T-cell (primary cell): ENCODE measurements at regions not wholly inside any gene's neighbourhood (a gene's known extent, or its start where the extent isn't known, plus 50 kb on each side); places are given as distances from the start of the nearest gene placed in this dataset.

ENCODE experiments used
- ATAC-seq, 4 experiments: fragments of 200-7000 bp in 3 of 4; fragments of 150-1000 bp in 1 of 4; cut with Tn5 transposase; replicated peaks in 1 of 4; 1 replicate in 3 of 4; 2 replicates in 1 of 4; pipeline ENCODE4 v1.10.0; 2021; ENCODE audit warnings: moderate library complexity in 3 of 4, mild to moderate bottlenecking in 2 of 4, moderate number of reproducible peaks in 1 of 4
- CTCF ChIA-PET, 2 donors: fragments of 300-600 bp; sonication (Branson Sonifier 250); formaldehyde crosslinking; loops; one replicate each; lab custom pipeline; 2022; ENCODE audit warnings: antibody characterized with exemption in 2 of 2; lab: Charles Lee
- POLR2A ChIA-PET, 2 donors: fragments of 300-600 bp; sonication (Branson Sonifier 250); formaldehyde crosslinking; loops; one replicate each; lab custom pipeline; 2022; ENCODE audit warnings: antibody characterized with exemption in 2 of 2; lab: Charles Lee
- DNase-seq, 35 experiments: peaks; one replicate each; pipeline versions ENCODE4 v3.0.0 to v3.0.0-alpha.2; 2013 to 2023
- H3K27ac ChIP-seq: one replicate; pipeline ENCODE4 v1.5.1; 2013; ENCODE audit warnings: low read length
- H3K27me3 ChIP-seq, 2 experiments: replicated peaks in 1 of 2; 1 replicate in 1 of 2; 2 replicates in 1 of 2; pipeline versions ENCODE4 v1.6.1 to v1.7.0; 2013; ENCODE audit warnings: low read length in 1 of 2, mixed read lengths in 1 of 2; ENCODE audit not compliant: control insufficient read depth in 2 of 2, insufficient read depth in 2 of 2; ENCODE audit errors: extremely low read depth in 1 of 2
- H3K36me3 ChIP-seq, 2 donors: 1 replicate in 1 of 2; 2 replicates in 1 of 2; pipeline versions ENCODE4 v1.6.1 to v1.7.0; 2013; ENCODE audit warnings: low read length in 1 of 2; ENCODE audit not compliant: control insufficient read depth in 2 of 2, insufficient read depth in 1 of 2; ENCODE audit errors: extremely low read depth in 1 of 2
- H3K4me1 ChIP-seq, 2 experiments: 1 replicate in 1 of 2; 2 replicates in 1 of 2; pipeline versions ENCODE4 v1.6.1 to v1.7.0; 2013; ENCODE audit warnings: low read length in 2 of 2, mixed read lengths in 1 of 2; ENCODE audit not compliant: insufficient read depth in 2 of 2, control insufficient read depth in 1 of 2; ENCODE audit errors: extremely low read depth in 1 of 2
- H3K4me3 ChIP-seq, 2 donors: 1 replicate in 1 of 2; 2 replicates in 1 of 2; pipeline versions ENCODE4 v1.5.1 to v1.7.0; 2013; ENCODE audit warnings: mild to moderate bottlenecking in 2 of 2, low read length in 1 of 2, moderate library complexity in 1 of 2; ENCODE audit not compliant: control insufficient read depth in 1 of 2; ENCODE audit errors: extremely low read depth in 1 of 2
- H3K9me3 ChIP-seq: 2 replicates; pipeline ENCODE4 v1.7.0; 2013
- H3K27ac Mint-ChIP-seq, 2 donors: one replicate each; pipeline ENCODE4 v1.8.0; 2020 to 2021; ENCODE audit warnings: mild to moderate bottlenecking in 2 of 2, mixed read lengths in 2 of 2
- H3K27me3 Mint-ChIP-seq, 2 donors: one replicate each; pipeline ENCODE4 v1.8.0; 2021 to 2022; ENCODE audit warnings: mixed read lengths in 2 of 2
- H3K36me3 Mint-ChIP-seq: one replicate; pipeline ENCODE4 v1.8.0; 2021; ENCODE audit warnings: mixed read lengths
- H3K4me1 Mint-ChIP-seq, 3 donors: one replicate each; pipeline ENCODE4 v1.8.0; 2020 to 2022; ENCODE audit warnings: mixed read lengths in 3 of 3, mild to moderate bottlenecking in 1 of 3
- H3K4me3 Mint-ChIP-seq, 3 donors: one replicate each; pipeline ENCODE4 v1.8.0; 2020 to 2022; ENCODE audit warnings: mild to moderate bottlenecking in 3 of 3, mixed read lengths in 3 of 3, moderate library complexity in 3 of 3
- H3K9me3 Mint-ChIP-seq, 3 donors: one replicate each; pipeline ENCODE4 v1.8.0; 2020 to 2022; ENCODE audit warnings: mixed read lengths in 3 of 3
- WGBS: methylation state at CpG from one replicate; pipeline ENCODE4 v1.1.5; 2013; ENCODE audit warnings: missing lambda C conversion rate; ENCODE audit not compliant: insufficient coverage; 5-methylcytosine and 5-hydroxymethylcytosine counted together

DNA sequence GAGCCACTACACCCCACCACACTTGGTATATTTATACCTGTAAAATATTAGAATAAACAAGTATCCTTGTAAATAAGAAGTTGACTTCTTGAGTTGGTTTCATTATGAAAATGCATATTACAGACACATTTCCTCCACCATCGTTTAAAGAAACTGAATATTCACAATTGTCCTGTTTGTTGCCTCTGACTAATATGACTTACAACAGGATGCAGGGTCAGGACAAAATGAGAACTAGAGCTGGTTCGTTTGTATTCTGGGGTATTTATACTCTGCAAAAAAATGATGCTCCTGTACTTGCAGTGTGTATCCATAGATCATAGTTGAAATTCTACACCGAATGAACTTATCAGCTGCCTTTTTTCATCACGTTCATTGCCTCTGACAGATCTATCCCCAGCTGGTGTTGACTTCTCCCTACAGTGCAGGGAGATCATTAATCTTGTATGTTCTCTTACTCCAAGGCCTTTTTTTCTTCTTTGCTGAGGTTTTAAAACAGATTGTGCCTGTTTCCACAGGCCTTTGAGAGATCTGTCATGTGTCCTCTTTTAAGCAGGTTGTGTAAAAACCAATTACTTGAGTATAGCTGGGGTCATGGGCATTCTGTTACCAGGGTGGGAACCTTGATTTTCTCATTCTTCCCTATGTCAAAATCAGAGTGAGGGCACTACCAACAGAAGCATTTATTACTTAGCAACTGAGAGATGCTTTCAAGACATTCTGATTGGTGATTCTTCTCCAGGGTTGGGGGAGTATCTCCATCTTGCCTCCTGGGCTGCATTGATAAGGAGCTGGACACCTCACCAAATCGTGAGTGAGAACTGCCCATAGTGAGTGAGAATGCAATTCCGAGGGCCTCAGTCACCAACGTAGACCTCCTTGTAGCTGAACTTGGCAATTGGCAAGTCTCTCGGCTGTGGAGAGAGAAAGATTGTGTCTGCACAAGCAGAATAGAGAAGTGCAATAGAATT, 78.8 kb upstream of the CD83 start:
- peaks cover 28 to 35% of the 10 kb centered on the region in 2 donors for H3K27me3 Mint-ChIP-seq
- Histone ChIP-seq H3K9me3 (no peaks in the 10 kb centered on the region), H3K4me1 (no peaks in the 10 kb centered on the region), H3K27me3 (peaks cover 0 to 20% of the 10 kb centered on the region in 2 experiments), H3K27ac (no peak overlapping the region), H3K36me3 (no peaks in the 10 kb centered on the region), H3K4me3 (no peak overlapping the region)
- H3K4me3 Mint-ChIP-seq: no peak overlapping the region
- ChIA-PET POLR2A (no interaction called here), CTCF (interaction anchor here (0.6 to 2.5 kb wide), 2 partner anchors 8 to 9 kb away, joined by 6 to 8 read pairs; no protein-coding TSS in a partner anchor)
- DNase-seq: no peak
- no peaks in the 10 kb centered on the region for H3K9me3 Mint-ChIP-seq
- no peak for ATAC-seq
- H3K4me1 Mint-ChIP-seq: no peaks in the 10 kb centered on the region
- no peak overlapping the region for H3K27ac Mint-ChIP-seq
- H3K36me3 Mint-ChIP-seq: no peaks in the 10 kb centered on the region
- 76% methylated on average over 3 of the region's 8 CpGs for WGBS

DNA sequence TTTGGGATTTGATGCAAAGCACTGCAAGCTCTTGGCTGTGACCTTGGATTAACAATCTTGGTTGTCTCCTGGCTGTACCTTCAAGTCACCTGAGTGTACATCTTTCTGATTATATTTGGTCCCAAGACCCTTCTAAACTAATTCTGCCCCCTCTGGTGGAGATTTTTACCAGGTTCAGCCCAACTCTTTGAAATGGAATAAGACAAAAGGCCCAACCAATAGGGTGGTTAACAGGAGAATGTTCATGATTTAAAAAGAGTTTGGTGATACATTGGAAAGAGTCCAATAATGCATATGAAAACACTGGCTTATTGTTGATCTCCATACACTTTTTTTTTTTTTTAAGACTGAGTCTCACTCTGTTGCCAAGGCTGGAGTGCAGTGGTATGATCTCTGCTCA, 77.5 kb upstream of the CD83 start:
- Histone ChIP-seq H3K27ac (no peak overlapping the region), H3K4me3 (no peak overlapping the region), H3K36me3 (no peaks in the 10 kb centered on the region), H3K4me1 (no peaks in the 10 kb centered on the region), H3K27me3 (peaks cover 0 to 13% of the 10 kb centered on the region in 2 experiments), H3K9me3 (no peaks in the 10 kb centered on the region)
- Mint-ChIP-seq H3K4me3 (no peak overlapping the region), H3K27me3 (peaks cover 23 to 26% of the 10 kb centered on the region in 2 donors), H3K9me3 (no peaks in the 10 kb centered on the region), H3K4me1 (no peaks in the 10 kb centered on the region), H3K36me3 (no peaks in the 10 kb centered on the region), H3K27ac (no peak overlapping the region)
- DNase-seq (no peak), ATAC-seq (no peak)
- ChIA-PET CTCF (no interaction called here), POLR2A (no interaction called here)

DNA sequence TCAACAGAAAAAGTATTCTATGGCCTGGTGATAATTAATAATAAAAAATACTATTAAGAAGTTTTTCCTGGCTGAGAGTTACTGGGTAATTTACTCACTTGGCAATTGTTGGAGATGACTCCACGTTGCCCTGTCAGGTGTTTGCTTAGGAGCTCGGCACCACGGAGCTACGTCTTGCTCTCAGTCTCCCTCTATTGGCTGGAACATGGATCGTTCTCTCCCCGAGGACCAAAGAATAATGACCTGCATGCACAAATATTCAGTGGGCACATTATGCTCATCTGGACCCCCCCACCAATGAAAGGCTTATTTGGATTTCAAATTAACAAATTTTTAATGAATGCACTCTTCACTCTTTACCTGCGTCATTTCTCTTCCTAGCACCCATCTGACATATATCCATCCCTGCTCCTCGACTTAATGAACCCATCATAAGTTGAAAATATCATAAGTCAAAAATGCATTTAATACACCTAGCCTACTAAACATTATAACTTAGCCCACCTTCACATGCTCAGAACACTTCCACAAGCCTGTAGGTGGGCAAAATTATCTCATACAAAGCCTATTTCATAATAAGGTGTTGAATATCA, 71.0 kb upstream of the CD83 start:
- H3K4me1 Mint-ChIP-seq: no peaks in the 10 kb centered on the region
- DNase-seq (peak in 26 of 35 experiments; percentile 4 to 70 (median 19)), ATAC-seq (peak; percentile 40 to 72 (median 64))
- no peak overlapping the region for H3K27ac Mint-ChIP-seq
- no peaks in the 10 kb centered on the region for H3K9me3 Mint-ChIP-seq
- no peak overlapping the region for H3K4me3 Mint-ChIP-seq
- H3K4me1 ChIP-seq: no peaks in the 10 kb centered on the region
- CTCF ChIA-PET: interaction anchor here (0.5 to 1.9 kb wide), 19 partner anchors 9 to 1374 kb away, joined by 3 to 12 read pairs (median 4); partner anchors contain the start of genes CD83 (in 1 of the 2) and MCUR1 (in 1 of the 2)
- H3K4me3 ChIP-seq: no peak overlapping the region
- peaks cover 0 to 19% of the 10 kb centered on the region in 2 experiments for H3K27me3 ChIP-seq
- H3K27me3 Mint-ChIP-seq: peaks cover 26 to 37% of the 10 kb centered on the region in 2 donors
- H3K36me3 Mint-ChIP-seq: no peaks in the 10 kb centered on the region
- H3K9me3 ChIP-seq: no peaks in the 10 kb centered on the region
- H3K36me3 ChIP-seq: no peaks in the 10 kb centered on the region
- WGBS: 20% methylated on average over 8 of the region's 8 CpGs
- no peak overlapping the region for H3K27ac ChIP-seq
- POLR2A ChIA-PET: no interaction called here

DNA sequence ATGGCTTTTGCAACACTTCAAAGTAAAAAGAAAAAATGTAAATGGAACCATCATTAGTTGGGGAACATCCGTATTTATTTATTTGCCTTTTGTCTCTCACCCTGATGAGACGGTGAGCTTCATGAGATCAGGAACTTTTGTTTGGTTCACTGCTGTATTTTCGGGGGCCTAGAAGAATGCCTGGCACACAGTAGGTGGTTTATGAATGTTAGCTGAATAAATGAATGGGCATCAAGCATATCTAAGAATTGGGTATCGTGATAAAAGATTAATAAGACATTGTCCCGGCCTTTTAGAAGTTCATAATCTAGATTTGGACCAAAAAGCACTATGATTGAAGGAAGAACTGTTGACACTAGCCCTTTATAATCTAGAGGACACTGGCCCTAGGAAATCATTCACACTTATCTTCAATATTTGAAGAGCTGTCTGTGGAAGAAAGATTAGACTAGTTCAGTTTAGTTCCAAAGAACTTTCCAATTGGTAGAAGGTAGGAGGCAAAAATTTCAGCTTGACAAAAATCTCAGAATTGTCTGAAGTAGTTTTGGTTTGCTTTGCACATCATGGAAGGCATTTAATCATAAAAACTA, 70.3 kb upstream of the CD83 start:
- POLR2A ChIA-PET: no interaction called here

DNA sequence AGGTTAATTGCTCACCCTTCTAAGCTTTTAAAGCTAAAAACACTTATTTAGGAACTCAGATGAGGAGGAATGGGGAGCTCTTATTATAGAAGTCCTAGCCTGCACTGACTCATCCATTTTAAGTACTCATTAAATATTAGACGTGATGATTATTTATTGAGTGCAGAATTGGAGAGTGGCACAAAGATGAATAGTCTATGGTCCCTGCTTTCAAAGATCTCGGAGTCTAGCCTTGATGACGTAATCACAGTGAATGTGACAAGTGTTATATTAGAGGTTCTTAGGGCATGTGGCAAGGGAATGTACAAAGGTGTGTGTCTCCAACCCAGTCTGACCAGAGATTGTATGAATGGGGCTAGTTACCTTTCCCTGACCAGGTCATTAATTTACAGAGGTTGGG, 68.7 kb upstream of the CD83 start:
- no peak overlapping the region for H3K4me3 Mint-ChIP-seq
- H3K36me3 Mint-ChIP-seq: no peaks in the 10 kb centered on the region
- DNase-seq (no peak), ATAC-seq (no peak)
- CTCF ChIA-PET: interaction anchor here (0.9 to 1.1 kb wide), 3 partner anchors 18 to 28 kb away, joined by 3 to 4 read pairs (median 4); no protein-coding TSS in a partner anchor
- 64% methylated on average over 2 of the region's 3 CpGs for WGBS
- H3K27ac Mint-ChIP-seq: no peak overlapping the region
- Histone ChIP-seq H3K9me3 (no peaks in the 10 kb centered on the region), H3K27me3 (peaks cover 0 to 16% of the 10 kb centered on the region in 2 experiments), H3K27ac (no peak overlapping the region), H3K36me3 (no peaks in the 10 kb centered on the region), H3K4me3 (no peak overlapping the region), H3K4me1 (no peaks in the 10 kb centered on the region)
- no peaks in the 10 kb centered on the region for H3K9me3 Mint-ChIP-seq
- H3K27me3 Mint-ChIP-seq: peaks cover 14 to 25% of the 10 kb centered on the region in 2 donors
- POLR2A ChIA-PET: no interaction called here
- no peaks in the 10 kb centered on the region for H3K4me1 Mint-ChIP-seq

More for the DNA sequence above, 70.3 kb upstream of the CD83 start:
- Mint-ChIP-seq H3K4me3 (no peak overlapping the region), H3K36me3 (no peaks in the 10 kb centered on the region), H3K27me3 (peaks cover 23 to 32% of the 10 kb centered on the region in 2 donors), H3K4me1 (no peaks in the 10 kb centered on the region), H3K9me3 (no peaks in the 10 kb centered on the region), H3K27ac (no peak overlapping the region)
- Histone ChIP-seq H3K27me3 (peaks cover 0 to 19% of the 10 kb centered on the region in 2 experiments), H3K4me3 (no peak overlapping the region), H3K36me3 (no peaks in the 10 kb centered on the region), H3K4me1 (no peaks in the 10 kb centered on the region), H3K27ac (no peak overlapping the region), H3K9me3 (no peaks in the 10 kb centered on the region)
- WGBS: 77% methylated on average over 3 of the region's 5 CpGs
- ATAC-seq: no peak
- CTCF ChIA-PET: interaction anchor here (0.5 to 1.9 kb wide), 10 partner anchors 8 to 251 kb away, joined by 3 to 12 read pairs (median 4); partner anchors contain the start of gene CD83 (in 1 of the 2)
- no peak for DNase-seq

DNA sequence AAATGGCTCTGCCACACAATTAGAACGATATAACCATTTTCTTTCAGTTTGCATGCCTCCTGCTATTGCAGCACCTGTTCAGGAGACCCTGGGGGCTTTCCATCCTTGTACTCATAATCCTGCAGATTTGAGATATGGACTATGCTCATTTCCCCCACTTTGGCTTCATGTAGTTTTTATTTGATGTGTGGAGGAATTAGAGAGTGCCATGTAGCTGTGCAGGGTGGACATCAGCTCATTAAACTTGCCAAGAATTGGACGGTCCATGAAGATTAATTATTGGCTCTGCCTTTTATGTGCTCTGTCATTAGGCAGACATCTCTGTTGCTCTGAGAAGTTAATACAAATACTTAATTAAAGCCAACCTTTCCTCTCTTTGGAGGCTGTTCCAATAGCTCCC, 66.2 kb upstream of the CD83 start:
- CTCF ChIA-PET: interaction anchor here in 1 of 2 donors (0.5 to 1.1 kb wide), 4 partner anchors 11 to 56 kb away, joined by 3 to 4 read pairs (median 4); no protein-coding TSS in a partner anchor
- Histone ChIP-seq H3K27me3 (peaks cover 0 to 4% of the 10 kb centered on the region in 2 experiments), H3K27ac (no peak overlapping the region), H3K4me3 (no peak overlapping the region), H3K9me3 (no peaks in the 10 kb centered on the region), H3K36me3 (no peaks in the 10 kb centered on the region), H3K4me1 (no peaks in the 10 kb centered on the region)
- H3K27ac Mint-ChIP-seq: no peak overlapping the region
- H3K9me3 Mint-ChIP-seq: no peaks in the 10 kb centered on the region
- no peaks in the 10 kb centered on the region for H3K36me3 Mint-ChIP-seq
- peaks cover 11 to 25% of the 10 kb centered on the region in 2 donors for H3K27me3 Mint-ChIP-seq
- POLR2A ChIA-PET: interaction anchor here in 1 of 2 donors (0.6 kb wide), 1 partner anchor 227 kb away, joined by 6 read pairs; no protein-coding TSS in a partner anchor
- ATAC-seq (no peak), DNase-seq (no peak)
- 100% methylated on average over 1 of the region's 2 CpGs for WGBS
- no peaks in the 10 kb centered on the region for H3K4me1 Mint-ChIP-seq
- H3K4me3 Mint-ChIP-seq: no peak overlapping the region
